HFFc6 (cell line): ENCODE measurements at regions not wholly inside any gene's neighbourhood (a gene's known extent, or its start where the extent isn't known, plus 50 kb on each side); places are given as distances from the start of the nearest gene placed in this dataset.

Experiments used
- DNase-seq: peaks from one replicate; pipeline ENCODE4 v3.0.0-alpha.2; 2018
- H3K27ac Mint-ChIP-seq: 2 replicates; pipeline ENCODE4 v1.8.0; 2020; ENCODE audit warnings: mild to moderate bottlenecking, mixed read lengths
- H3K27me3 Mint-ChIP-seq: 2 replicates; pipeline ENCODE4 v1.8.0; 2021; ENCODE audit warnings: mild to moderate bottlenecking, moderate library complexity, mixed read lengths; ENCODE audit not compliant: insufficient read depth
- H3K36me3 Mint-ChIP-seq: 2 replicates; pipeline ENCODE4 v1.8.0; 2021; ENCODE audit warnings: low read depth, mixed read lengths
- H3K4me1 Mint-ChIP-seq: 2 replicates; pipeline ENCODE4 v1.8.0; 2020; ENCODE audit warnings: low read depth, mixed read lengths
- H3K4me3 Mint-ChIP-seq: 2 replicates; pipeline ENCODE4 v1.8.0; 2020; ENCODE audit warnings: mild to moderate bottlenecking, moderate library complexity, mixed read lengths
- H3K9me3 Mint-ChIP-seq: 2 replicates; pipeline ENCODE4 v1.8.0; 2020; ENCODE audit warnings: mild to moderate bottlenecking, mixed read lengths
- CTCF ChIP-seq: fragments of 200-600 bp; sonication (generic); IDR thresholded peaks from 2 replicates; pipeline ENCODE4 v1.5.0; 2021; ENCODE audit warnings: antibody characterized with exemption, mild to moderate bottlenecking

GRCh38 chr1:199264911-199265310 lies 626.1 kb downstream of the PTPRC start:
- H3K4me1 Mint-ChIP-seq, result peaks cover 7% of the 10 kb centered on the region; the same call in 1 of the 2 replicates
- DNase-seq, result no peak
- TF ChIP-seq CTCF, result no peak
- no peaks in the 10 kb centered on the region for H3K36me3 Mint-ChIP-seq
- no peaks in the 10 kb centered on the region; the same call in 1 of the 2 replicates for H3K27me3 Mint-ChIP-seq
- no peaks in the 10 kb centered on the region for H3K9me3 Mint-ChIP-seq
- no peak overlapping the region for H3K4me3 Mint-ChIP-seq
- no peak overlapping the region for H3K27ac Mint-ChIP-seq

- no peak for TF ChIP-seq CTCF
- Mint-ChIP-seq H3K4me3 (no peak overlapping the region), H3K27ac (no peak overlapping the region), H3K27me3 (no peaks in the 10 kb centered on the region; the same call in 1 of the 2 replicates), H3K9me3 (no peaks in the 10 kb centered on the region), H3K36me3 (no peaks in the 10 kb centered on the region), H3K4me1 (peaks cover 7% of the 10 kb centered on the region; the same call in 1 of the 2 replicates)
- no peak for DNase-seq
These were observed 626.5 kb downstream of the PTPRC start for GRCh38 chr1:199265319-199265718.

GRCh38 chr1:199269241-199269640 lies 630.4 kb downstream of the PTPRC start:
- no peak for TF ChIP-seq CTCF
- no peak overlapping the region for H3K4me3 Mint-ChIP-seq
- no peak for DNase-seq
- no peak overlapping the region for H3K27ac Mint-ChIP-seq
- H3K36me3 Mint-ChIP-seq, result no peaks in the 10 kb centered on the region
- peaks cover 42% of the 10 kb centered on the region for H3K4me1 Mint-ChIP-seq
- H3K27me3 Mint-ChIP-seq, result no peaks in the 10 kb centered on the region; the same call in 1 of the 2 replicates
- H3K9me3 Mint-ChIP-seq, result no peaks in the 10 kb centered on the region

GRCh38 chr1:199272139-199272544 lies 633.3 kb downstream of the PTPRC start:
- Mint-ChIP-seq H3K4me3 (peak overlapping the region; percentile 43), H3K36me3 (no peaks in the 10 kb centered on the region), H3K27me3 (no peaks in the 10 kb centered on the region; the same call in none of the 2 replicates), H3K9me3 (no peaks in the 10 kb centered on the region), H3K4me1 (peaks cover 43% of the 10 kb centered on the region), H3K27ac (peak overlapping the region; percentile 74)
- TF ChIP-seq CTCF, result no peak
- peak; percentile 77 for DNase-seq

- H3K4me3 Mint-ChIP-seq, result peak overlapping the region; percentile 43
- H3K27me3 Mint-ChIP-seq, result no peaks in the 10 kb centered on the region; the same call in none of the 2 replicates
- peak; percentile 93 for DNase-seq
- H3K36me3 Mint-ChIP-seq, result no peaks in the 10 kb centered on the region
- 0 out of 2 replicates have a peak, but pooled peaks have one; percentile 16 for TF ChIP-seq CTCF
- peaks cover 43% of the 10 kb centered on the region for H3K4me1 Mint-ChIP-seq
- H3K9me3 Mint-ChIP-seq, result no peaks in the 10 kb centered on the region
- peak overlapping the region; percentile 74 for H3K27ac Mint-ChIP-seq
These were observed 633.8 kb downstream of the PTPRC start for GRCh38 chr1:199272628-199273086.
